Immature natural killer cell (primary cell): ENCODE measurements at regions not wholly inside any gene's neighbourhood (a gene's known extent, or its start where the extent isn't known, plus 50 kb on each side); places are given as distances from the start of the nearest gene placed in this dataset.

ENCODE experiments used
- DNase-seq, 3 donors: peaks; one replicate each; pipeline ENCODE4 v3.0.0; 2022; ENCODE audit warnings: mixed read lengths in 1 of 3
- H3K27ac Mint-ChIP-seq, 6 donors: one replicate each; pipeline ENCODE4 v1.8.0; 2020; ENCODE audit warnings: mixed read lengths in 6 of 6, mild to moderate bottlenecking in 5 of 6, inconsistent platforms in 4 of 6, moderate library complexity in 3 of 6
- H3K27me3 Mint-ChIP-seq, 3 donors: one replicate each; pipeline ENCODE4 v1.8.0; 2020 to 2021; ENCODE audit warnings: low read depth in 3 of 3, mild to moderate bottlenecking in 3 of 3, mixed read lengths in 3 of 3, moderate library complexity in 3 of 3, inconsistent platforms in 1 of 3
- H3K36me3 Mint-ChIP-seq, 3 donors: one replicate each; pipeline ENCODE4 v1.8.0; 2020; ENCODE audit warnings: mixed read lengths in 3 of 3, inconsistent platforms in 2 of 3, mild to moderate bottlenecking in 2 of 3
- H3K4me1 Mint-ChIP-seq, 2 donors: one replicate each; pipeline ENCODE4 v1.8.0; 2020; ENCODE audit warnings: inconsistent platforms in 2 of 2, mild to moderate bottlenecking in 2 of 2, mixed read lengths in 2 of 2, moderate library complexity in 1 of 2
- H3K4me3 Mint-ChIP-seq, 5 donors: one replicate each; pipeline ENCODE4 v1.8.0; 2020; ENCODE audit warnings: mild to moderate bottlenecking in 5 of 5, mixed read lengths in 5 of 5, inconsistent platforms in 3 of 5, moderate library complexity in 3 of 5
- H3K9me3 Mint-ChIP-seq, 6 donors: one replicate each; pipeline ENCODE4 v1.8.0; 2020; ENCODE audit warnings: mild to moderate bottlenecking in 6 of 6, mixed read lengths in 6 of 6, inconsistent platforms in 4 of 6, moderate library complexity in 3 of 6

DNA sequence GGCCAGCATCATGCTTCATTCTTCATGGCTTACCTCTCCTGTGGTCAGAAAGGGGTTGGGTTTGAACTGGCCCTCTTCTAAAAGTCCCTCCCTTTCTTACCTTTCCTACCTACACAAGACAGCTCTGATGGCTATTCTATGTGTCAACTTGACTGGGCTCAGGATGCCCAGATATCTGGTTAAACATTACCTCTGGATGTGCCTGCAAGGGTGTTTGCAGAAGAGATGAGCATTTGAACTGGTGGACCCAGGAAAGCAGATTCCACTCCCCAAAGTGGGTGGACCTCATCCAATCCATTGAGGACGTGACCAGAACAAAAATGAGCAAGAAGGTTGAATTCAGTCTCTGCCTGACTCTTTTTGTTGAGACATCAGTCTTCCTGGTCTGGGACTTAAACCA lies 79.0 kb upstream of the TCF7L2 start:
- Mint-ChIP-seq H3K4me3 (no peak overlapping the region), H3K36me3 (peaks cover 0 to 3% (median 0%) of the 10 kb centered on the region in 3 donors), H3K27me3 (peaks cover 0 to 4% (median 3%) of the 10 kb centered on the region in 3 donors), H3K27ac (no peak overlapping the region), H3K9me3 (peaks cover 0 to 5% (median 2%) of the 10 kb centered on the region in 6 donors), H3K4me1 (no peaks in the 10 kb centered on the region)
- DNase-seq, result no peak

GRCh38 chr10:112872728-112873127 lies 77.3 kb upstream of the TCF7L2 start:
- DNase-seq, result no peak
- Mint-ChIP-seq H3K27me3 (peaks cover 1 to 6% (median 3%) of the 10 kb centered on the region in 3 donors), H3K36me3 (peaks cover 0 to 3% (median 0%) of the 10 kb centered on the region in 3 donors), H3K4me3 (no peak overlapping the region), H3K27ac (no peak overlapping the region), H3K9me3 (peaks cover 0 to 5% (median 2%) of the 10 kb centered on the region in 6 donors), H3K4me1 (no peaks in the 10 kb centered on the region)

DNA sequence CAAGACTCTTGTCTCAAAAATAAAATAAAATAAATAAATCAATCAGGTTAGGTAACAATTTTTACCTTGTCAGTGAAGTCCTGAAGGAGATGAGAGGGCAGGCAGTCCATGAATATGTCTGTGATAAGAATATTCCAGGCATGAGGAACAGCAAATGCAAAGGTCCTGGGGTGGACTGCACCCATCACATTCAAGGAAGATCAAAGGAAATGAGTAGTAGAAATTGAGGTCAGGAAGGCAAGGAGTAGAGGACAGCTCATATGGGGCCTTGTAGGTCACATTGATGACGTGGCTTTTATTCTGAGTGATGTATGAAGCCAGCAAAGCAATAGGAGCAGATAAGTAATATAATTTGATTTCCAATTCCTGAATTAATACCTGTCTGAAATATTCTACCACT lies 76.5 kb upstream of the TCF7L2 start:
- Mint-ChIP-seq H3K4me3 (no peak overlapping the region), H3K9me3 (peaks cover 0 to 5% (median 2%) of the 10 kb centered on the region in 6 donors), H3K4me1 (no peaks in the 10 kb centered on the region), H3K27ac (no peak overlapping the region), H3K27me3 (peaks cover 2 to 6% (median 3%) of the 10 kb centered on the region in 3 donors), H3K36me3 (peaks cover 0 to 3% (median 0%) of the 10 kb centered on the region in 3 donors)
- no peak for DNase-seq

GRCh38 chr10:112874982-112875381 lies 75.1 kb upstream of the TCF7L2 start:
- Mint-ChIP-seq H3K4me1 (no peaks in the 10 kb centered on the region), H3K9me3 (peaks cover 0 to 5% (median under 1%) of the 10 kb centered on the region in 6 donors), H3K27me3 (peaks cover 1 to 3% (median 2%) of the 10 kb centered on the region in 3 donors), H3K27ac (no peak overlapping the region), H3K4me3 (no peak overlapping the region), H3K36me3 (peaks cover 0 to 3% (median 0%) of the 10 kb centered on the region in 3 donors)
- DNase-seq, result no peak

DNA sequence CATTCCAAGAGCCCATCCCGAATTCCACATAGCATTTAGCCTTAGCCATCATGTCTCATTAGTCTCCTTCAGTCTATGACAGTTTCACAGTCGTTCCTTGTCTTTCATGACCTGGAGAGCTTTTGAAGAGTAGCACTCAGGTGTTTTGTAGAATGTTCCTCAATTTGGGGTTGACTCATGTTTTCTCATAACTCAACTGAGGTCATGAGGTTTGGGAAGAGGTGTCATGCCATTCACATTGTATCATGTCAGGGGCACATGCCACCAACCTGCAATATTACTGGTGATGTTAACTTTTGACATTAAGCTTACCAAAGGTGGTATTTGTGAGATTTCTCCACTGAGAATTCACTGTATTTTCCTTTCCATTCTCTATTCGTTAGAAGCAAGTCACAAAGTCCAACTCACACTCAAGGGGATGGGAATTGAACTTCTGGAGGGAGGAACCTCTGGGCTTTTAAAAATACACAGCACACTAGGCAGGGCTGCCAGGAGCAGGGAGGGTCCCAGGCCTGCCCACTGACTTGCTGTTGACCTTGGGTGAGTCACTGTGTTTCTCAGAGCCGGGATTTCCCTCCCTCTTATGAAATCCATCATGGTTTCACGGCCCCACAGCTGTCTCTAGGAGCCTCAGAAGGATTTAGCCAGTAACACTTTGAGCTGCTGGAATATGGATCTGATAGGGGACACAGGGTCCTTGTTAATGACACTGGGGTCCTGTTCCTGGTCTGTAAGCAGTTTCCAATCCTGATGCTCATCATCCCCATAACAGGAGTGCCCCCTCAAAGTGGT lies 74.4 kb upstream of the TCF7L2 start:
- H3K36me3 Mint-ChIP-seq, result peaks cover 0 to 3% (median 0%) of the 10 kb centered on the region in 3 donors
- H3K4me1 Mint-ChIP-seq, result no peaks in the 10 kb centered on the region
- no peak for DNase-seq
- peaks cover 1 to 3% (median 3%) of the 10 kb centered on the region in 3 donors for H3K27me3 Mint-ChIP-seq
- no peak overlapping the region for H3K27ac Mint-ChIP-seq
- peaks cover 0 to 5% (median under 1%) of the 10 kb centered on the region in 6 donors for H3K9me3 Mint-ChIP-seq
- H3K4me3 Mint-ChIP-seq, result no peak overlapping the region

- Mint-ChIP-seq H3K36me3 (no peaks in the 10 kb centered on the region), H3K4me1 (no peaks in the 10 kb centered on the region), H3K4me3 (no peak overlapping the region), H3K27ac (no peak overlapping the region), H3K27me3 (peaks cover 0 to 7% (median 3%) of the 10 kb centered on the region in 3 donors), H3K9me3 (peaks cover 0 to 3% (median 0%) of the 10 kb centered on the region in 6 donors)
- no peak for DNase-seq
Measured at GRCh38 chr10:112880633-112881530, 69.2 kb upstream of the TCF7L2 start.

DNA sequence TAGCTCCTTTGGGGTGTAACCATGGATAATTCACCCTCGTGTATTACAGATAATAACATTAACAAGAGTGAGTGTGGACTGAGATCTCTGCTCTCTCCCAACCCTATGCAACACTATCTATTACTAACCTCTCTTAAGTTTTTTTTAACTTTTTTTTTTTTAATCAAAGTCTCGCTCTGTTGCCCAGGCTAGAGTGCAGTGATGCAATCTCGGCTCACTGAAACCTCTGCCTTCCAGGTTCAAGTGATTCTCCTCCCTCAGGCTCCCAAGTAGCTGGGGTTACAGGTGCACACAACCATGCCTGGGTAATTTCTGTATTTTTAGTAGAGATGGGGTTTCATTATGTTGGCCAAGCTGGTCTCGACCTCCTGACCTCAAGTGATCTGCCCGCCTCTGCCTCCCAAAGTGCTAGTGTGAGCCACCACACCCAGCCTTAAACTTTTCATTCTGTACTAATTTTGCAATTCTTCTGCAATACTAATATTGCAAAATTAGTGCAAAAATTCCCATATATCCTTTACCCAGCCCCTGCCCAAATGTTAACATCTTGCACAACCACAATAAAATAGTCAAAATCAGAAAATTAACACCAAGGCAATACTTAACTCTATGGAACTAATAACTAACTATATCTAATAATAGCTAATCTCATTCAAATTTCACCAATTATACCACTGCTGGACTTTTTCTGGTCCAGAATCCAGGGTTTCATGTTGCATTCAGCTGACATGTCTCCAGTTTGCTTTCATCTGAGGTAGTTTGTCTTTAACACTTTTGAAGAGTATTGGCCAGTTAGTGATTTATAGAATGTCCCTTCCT lies 66.5 kb upstream of the TCF7L2 start:
- H3K4me3 Mint-ChIP-seq, result no peak overlapping the region
- H3K4me1 Mint-ChIP-seq, result no peaks in the 10 kb centered on the region
- H3K27me3 Mint-ChIP-seq, result peaks cover 2 to 4% (median 3%) of the 10 kb centered on the region in 3 donors
- no peak for DNase-seq
- H3K9me3 Mint-ChIP-seq, result peaks cover 0 to 3% (median 0%) of the 10 kb centered on the region in 6 donors
- no peak overlapping the region for H3K27ac Mint-ChIP-seq
- peaks cover 0 to 5% (median 0%) of the 10 kb centered on the region in 3 donors for H3K36me3 Mint-ChIP-seq

DNA sequence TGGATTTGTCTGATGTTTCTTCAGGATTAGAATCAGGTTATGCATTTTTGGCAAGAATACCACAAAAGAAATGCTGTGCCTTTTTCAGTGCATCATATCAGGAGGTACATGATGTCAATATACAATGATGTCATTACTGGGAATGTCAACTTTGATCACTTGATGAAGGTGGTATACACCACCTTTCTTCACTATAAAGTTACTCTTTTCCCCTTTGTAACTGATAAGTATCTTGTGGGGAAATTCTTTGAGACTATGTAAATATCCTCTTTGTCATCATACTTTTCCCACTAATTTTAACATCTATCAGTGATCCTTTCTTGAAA lies 65.9 kb upstream of the TCF7L2 start:
- no peak for DNase-seq
- Mint-ChIP-seq H3K4me1 (no peaks in the 10 kb centered on the region), H3K36me3 (peaks cover 0 to 8% (median 0%) of the 10 kb centered on the region in 3 donors), H3K27me3 (peaks cover 2 to 4% (median 3%) of the 10 kb centered on the region in 3 donors), H3K4me3 (no peak overlapping the region), H3K9me3 (peaks cover 0 to 3% (median 0%) of the 10 kb centered on the region in 6 donors), H3K27ac (no peak overlapping the region)

DNA sequence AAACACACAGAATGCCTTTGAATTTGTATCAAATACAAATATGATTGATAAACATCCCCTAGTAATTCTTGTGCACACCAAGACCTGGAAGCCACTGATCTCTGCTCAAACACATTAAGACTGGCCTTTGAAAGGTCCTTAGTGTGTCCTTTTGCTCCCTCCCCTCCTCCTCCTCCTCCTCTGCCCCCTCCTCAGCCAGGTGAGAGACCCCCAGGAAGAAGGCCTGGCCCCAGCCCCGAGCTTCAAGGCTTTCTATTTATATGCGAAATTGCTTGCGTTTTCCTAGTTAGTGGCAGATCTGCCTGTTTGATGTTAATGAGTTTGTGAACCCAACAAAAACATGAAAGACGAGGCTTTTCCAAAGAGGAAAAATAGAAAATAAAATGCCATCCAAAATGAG lies 63.6 kb upstream of the TCF7L2 start:
- Mint-ChIP-seq H3K27ac (no peak overlapping the region), H3K9me3 (no peaks in the 10 kb centered on the region), H3K4me3 (no peak overlapping the region), H3K36me3 (peaks cover 0 to 8% (median 0%) of the 10 kb centered on the region in 3 donors), H3K4me1 (no peaks in the 10 kb centered on the region), H3K27me3 (peaks cover 2 to 3% (median 2%) of the 10 kb centered on the region in 3 donors)
- DNase-seq, result no peak

- H3K4me1 Mint-ChIP-seq, result no peaks in the 10 kb centered on the region
- peaks cover 1 to 16% (median 2%) of the 10 kb centered on the region in 3 donors for H3K36me3 Mint-ChIP-seq
- DNase-seq, result no peak
Measured at GRCh38 chr10:112887968-112888367, 62.1 kb upstream of the TCF7L2 start.

DNA sequence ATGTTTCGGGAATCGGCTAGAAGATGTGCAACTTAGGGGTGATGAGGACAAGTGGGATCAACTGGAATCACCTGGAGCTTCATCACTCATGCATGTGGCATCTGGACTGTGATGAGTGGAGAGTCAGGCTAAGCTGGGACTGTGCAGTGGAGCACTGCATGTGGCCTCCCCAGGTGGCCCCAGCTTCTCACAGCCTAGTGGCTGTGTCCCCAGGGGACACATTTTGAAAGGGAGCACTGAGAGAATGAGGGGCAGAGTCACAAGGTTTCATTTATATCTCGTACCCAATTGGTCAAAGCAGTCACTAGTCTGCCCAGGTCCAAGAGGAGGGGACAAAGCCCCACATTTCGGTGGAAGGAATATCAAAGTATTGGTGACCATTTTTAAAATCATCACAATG lies 54.8 kb upstream of the TCF7L2 start:
- Mint-ChIP-seq H3K27ac (no peak overlapping the region), H3K27me3 (no peaks in the 10 kb centered on the region), H3K9me3 (no peaks in the 10 kb centered on the region), H3K36me3 (peaks cover 4 to 10% (median 4%) of the 10 kb centered on the region in 3 donors), H3K4me3 (no peak overlapping the region), H3K4me1 (no peaks in the 10 kb centered on the region)
- no peak for DNase-seq

More at GRCh38 chr10:112887968-112888367, 62.1 kb upstream of the TCF7L2 start:
- peaks cover 2 to 3% (median 2%) of the 10 kb centered on the region in 3 donors for H3K27me3 Mint-ChIP-seq
- no peak overlapping the region for H3K4me3 Mint-ChIP-seq
- no peaks in the 10 kb centered on the region for H3K9me3 Mint-ChIP-seq
- no peak overlapping the region for H3K27ac Mint-ChIP-seq

GRCh38 chr10:112896273-112896672 lies 53.8 kb upstream of the TCF7L2 start:
- peaks cover 0 to 2% (median 0%) of the 10 kb centered on the region in 3 donors for H3K27me3 Mint-ChIP-seq
- peaks cover 4 to 10% (median 4%) of the 10 kb centered on the region in 3 donors for H3K36me3 Mint-ChIP-seq
- H3K9me3 Mint-ChIP-seq, result no peaks in the 10 kb centered on the region
- H3K27ac Mint-ChIP-seq, result peak overlapping the region in 1 of 6 donors; percentile 13
- H3K4me3 Mint-ChIP-seq, result no peak overlapping the region
- no peaks in the 10 kb centered on the region for H3K4me1 Mint-ChIP-seq
- DNase-seq, result no peak

GRCh38 chr10:112896722-112897121 lies 53.3 kb upstream of the TCF7L2 start:
- DNase-seq, result no peak
- no peak overlapping the region for H3K27ac Mint-ChIP-seq
- H3K4me3 Mint-ChIP-seq, result no peak overlapping the region
- no peaks in the 10 kb centered on the region for H3K9me3 Mint-ChIP-seq
- no peaks in the 10 kb centered on the region for H3K4me1 Mint-ChIP-seq
- H3K27me3 Mint-ChIP-seq, result peaks cover 0 to 2% (median 0%) of the 10 kb centered on the region in 3 donors
- H3K36me3 Mint-ChIP-seq, result peaks cover 4 to 10% (median 4%) of the 10 kb centered on the region in 3 donors
